ENCODE measurements at regions not wholly inside any gene's neighbourhood (a gene's known extent, or its start where the extent isn't known, plus 50 kb on each side); places are given as distances from the start of the nearest gene placed in this dataset.

- TF ChIP-seq CTCF (IDR thresholded peaks at IDR 0.05; ENCODE audit: control extremely low read depth in 1 of 3, insufficient read depth in 1 of 3, low read depth in 1 of 3, low read length in 3 of 3) (no peak), JUND (IDR thresholded peaks at IDR 0.05; ENCODE audit: low read length) (no peak), EZH2 (IDR thresholded peaks at IDR 0.05; ENCODE audit: low read depth, low read length, severe bottlenecking) (no peak), TCF12 (IDR thresholded peaks at IDR 0.05; ENCODE audit: low read depth, low read length) (no peak)
Measured at GRCh38 chr3:117350371-117350770, 640.8 kb downstream of the TUSC7 start.
